Gastrocnemius medialis (tissue), 4 donors: ENCODE measurements at regions not wholly inside any gene's neighbourhood (a gene's known extent, or its start where the extent isn't known, plus 50 kb on each side); places are given as distances from the start of the nearest gene placed in this dataset.

Experiments used
- CTCF ChIP-seq, 5 experiments: fragments of 450-650 bp in 3 of 5; fragments of 200-600 bp in 2 of 5; sonication (generic) in 2 of 5; IDR thresholded peaks in 4 of 5; conservative IDR thresholded peaks in 1 of 5; 1 replicate in 4 of 5; 2 replicates in 1 of 5; pipeline ENCODE4 v1.5.1; 2016 to 2019; ENCODE audit warnings: antibody characterized with exemption in 5 of 5, mild to moderate bottlenecking in 3 of 5, moderate library complexity in 3 of 5
- POLR2A ChIP-seq, 2 donors: fragments of 450-650 bp; IDR thresholded peaks; one replicate each; pipeline ENCODE4 v1.6.1; 2017; ENCODE audit warnings: antibody characterized with exemption in 2 of 2, mild to moderate bottlenecking in 2 of 2, moderate library complexity in 2 of 2

- TF ChIP-seq CTCF (IDR thresholded peaks at IDR 0.05 in 4 of 5, conservative IDR thresholded peaks at IDR 0.05 in 1 of 5) (no peak), POLR2A (IDR thresholded peaks at IDR 0.05) (no peak)
Observed at GRCh38 chr12:72989458-72989947, 717.3 kb downstream of the TRHDE start.
